ENCODE measurements at regions not wholly inside any gene's neighbourhood (a gene's known extent, or its start where the extent isn't known, plus 50 kb on each side); places are given as distances from the start of the nearest gene placed in this dataset.

- no peak for DNase-seq
These were observed 218.5 kb downstream of the ENC1 start for GRCh38 chr5:74422030-74422429.

- DNase-seq = no peak
These were observed 219.2 kb downstream of the ENC1 start for GRCh38 chr5:74421377-74421776.

- DNase-seq = no peak
These were observed 219.6 kb downstream of the ENC1 start for GRCh38 chr5:74420947-74421346.

GRCh38 chr5:74420220-74420619 is 220.3 kb downstream of the ENC1 start:
- DNase-seq = no peak

- no peak for DNase-seq
These were observed 221.1 kb downstream of the ENC1 start for GRCh38 chr5:74419468-74419867.

- no peak for DNase-seq
These were observed 221.8 kb downstream of the ENC1 start for GRCh38 chr5:74418709-74419108.

GRCh38 chr5:74418261-74418660 is 222.3 kb downstream of the ENC1 start:
- no peak for DNase-seq

GRCh38 chr5:74415695-74416102 is 224.8 kb downstream of the ENC1 start:
- no peak for DNase-seq

GRCh38 chr5:74414228-74414627 is 226.3 kb downstream of the ENC1 start:
- DNase-seq = no peak

DNA sequence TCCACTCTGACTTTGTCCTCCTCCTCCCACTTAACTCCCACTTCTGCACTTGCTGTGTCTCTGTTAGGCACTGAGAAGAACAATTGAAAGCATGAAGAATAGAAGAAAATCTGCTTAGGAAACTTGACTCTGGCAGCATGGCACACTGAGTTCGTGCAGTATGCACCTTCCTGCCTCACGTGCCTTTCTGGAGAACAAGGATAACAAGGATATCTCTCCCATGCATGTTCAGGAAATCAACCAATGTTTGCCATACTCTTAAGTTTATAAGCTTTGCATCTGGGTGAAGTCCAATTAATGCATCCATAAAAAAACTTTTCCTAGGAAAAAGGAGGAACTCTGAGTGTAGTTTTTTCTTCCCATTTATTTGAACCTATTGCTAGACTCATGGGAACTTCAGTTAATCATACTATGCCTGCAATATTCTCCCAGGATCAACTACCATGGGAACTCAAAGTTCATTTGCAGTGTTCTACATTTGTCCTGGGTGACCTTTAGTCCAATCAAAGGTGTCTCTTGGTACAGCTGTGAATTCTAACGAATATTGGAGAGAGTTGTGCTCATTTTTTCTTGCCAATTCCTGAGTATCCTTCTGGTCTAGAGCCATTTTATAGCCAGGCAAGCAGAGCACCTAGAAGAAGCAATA is 227.0 kb downstream of the ENC1 start:
- no peak for DNase-seq

GRCh38 chr5:74412066-74412465 is 228.5 kb downstream of the ENC1 start:
- no peak for DNase-seq

DNA sequence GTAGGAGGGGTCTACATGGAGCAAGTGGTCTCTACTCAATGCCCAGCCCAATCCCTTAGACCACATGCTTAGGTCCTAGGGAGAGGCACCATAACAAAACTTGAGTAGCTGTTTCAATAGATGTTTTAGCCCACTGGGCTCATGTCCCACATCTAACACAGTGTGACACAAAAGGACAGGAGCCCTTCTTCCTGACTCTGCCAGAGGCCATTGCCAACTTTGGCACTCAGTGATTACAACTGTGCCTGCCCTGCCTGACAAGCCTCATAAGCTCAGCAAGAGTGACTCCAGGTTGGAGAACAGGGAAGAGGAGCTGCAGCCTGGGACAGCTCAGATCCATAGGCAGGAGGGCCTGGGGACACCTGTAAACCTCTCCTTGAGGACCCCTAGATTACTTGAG is 230.8 kb downstream of the ENC1 start:
- no peak for DNase-seq

- no peak for DNase-seq
These were observed 231.3 kb downstream of the ENC1 start for GRCh38 chr5:74409166-74409706.

DNA sequence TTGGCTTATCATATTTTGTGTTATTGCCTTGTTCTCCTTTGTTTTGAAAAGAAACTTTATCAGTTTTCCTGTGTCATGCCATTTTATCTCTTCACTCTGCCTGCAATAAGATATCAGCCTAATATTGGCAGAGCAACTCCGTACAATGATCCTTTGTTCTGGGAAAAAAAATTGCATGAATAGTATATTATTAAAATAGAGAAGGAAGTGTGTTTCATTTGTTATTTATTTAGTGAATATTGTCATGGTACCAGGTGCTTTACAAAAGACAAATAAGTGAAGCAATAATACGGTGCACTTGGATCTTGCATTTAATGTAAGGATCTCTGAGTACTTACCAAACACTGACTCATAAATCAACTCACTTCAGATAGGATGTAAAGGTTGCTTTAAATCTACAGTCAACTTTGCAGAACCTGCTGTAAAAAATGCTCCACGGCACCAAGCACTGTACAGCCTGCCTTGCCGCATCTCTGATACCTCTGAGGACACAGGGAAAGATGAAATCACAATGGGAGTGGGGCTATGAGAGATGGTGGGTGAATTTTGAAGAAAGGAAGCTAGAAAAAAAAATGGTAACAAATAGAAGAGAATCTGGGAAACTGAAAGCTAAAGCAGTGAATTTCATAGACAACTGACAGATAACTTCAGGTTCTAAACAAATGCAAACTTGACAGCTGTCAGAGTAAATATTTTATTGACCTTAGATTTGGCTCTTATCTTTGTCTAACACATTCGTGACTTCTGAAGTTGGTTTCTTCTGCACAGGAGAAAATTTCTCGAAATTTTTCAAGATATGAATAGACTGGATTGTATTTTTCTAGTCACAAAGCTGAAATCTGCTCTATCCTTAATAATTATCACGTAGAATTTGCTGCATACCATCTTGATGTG is 232.1 kb downstream of the ENC1 start:
- no peak for DNase-seq

GRCh38 chr5:74407701-74408100 is 232.8 kb downstream of the ENC1 start:
- no peak for DNase-seq

DNA sequence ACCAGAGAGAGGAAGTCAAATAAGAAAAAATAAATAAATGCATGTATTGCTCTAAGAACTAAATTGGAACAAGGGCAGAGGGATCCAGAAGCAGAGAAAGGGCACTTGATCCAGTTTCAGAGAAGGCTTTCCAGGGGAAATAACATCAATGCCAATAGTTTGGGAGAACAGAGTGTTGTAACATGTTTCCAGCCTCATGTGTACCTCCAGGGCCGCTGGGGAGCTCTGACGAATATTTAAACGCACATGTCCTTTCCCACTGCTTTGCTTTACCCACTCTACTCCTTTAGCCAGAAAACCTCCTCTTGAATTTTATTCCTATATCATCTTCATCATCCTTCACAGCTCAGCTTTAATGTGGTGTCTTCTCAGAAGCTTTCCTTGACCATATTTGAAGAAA is 233.7 kb downstream of the ENC1 start:
- no peak for DNase-seq

GRCh38 chr5:74405593-74405992 is 234.9 kb downstream of the ENC1 start:
- no peak for DNase-seq

DNA sequence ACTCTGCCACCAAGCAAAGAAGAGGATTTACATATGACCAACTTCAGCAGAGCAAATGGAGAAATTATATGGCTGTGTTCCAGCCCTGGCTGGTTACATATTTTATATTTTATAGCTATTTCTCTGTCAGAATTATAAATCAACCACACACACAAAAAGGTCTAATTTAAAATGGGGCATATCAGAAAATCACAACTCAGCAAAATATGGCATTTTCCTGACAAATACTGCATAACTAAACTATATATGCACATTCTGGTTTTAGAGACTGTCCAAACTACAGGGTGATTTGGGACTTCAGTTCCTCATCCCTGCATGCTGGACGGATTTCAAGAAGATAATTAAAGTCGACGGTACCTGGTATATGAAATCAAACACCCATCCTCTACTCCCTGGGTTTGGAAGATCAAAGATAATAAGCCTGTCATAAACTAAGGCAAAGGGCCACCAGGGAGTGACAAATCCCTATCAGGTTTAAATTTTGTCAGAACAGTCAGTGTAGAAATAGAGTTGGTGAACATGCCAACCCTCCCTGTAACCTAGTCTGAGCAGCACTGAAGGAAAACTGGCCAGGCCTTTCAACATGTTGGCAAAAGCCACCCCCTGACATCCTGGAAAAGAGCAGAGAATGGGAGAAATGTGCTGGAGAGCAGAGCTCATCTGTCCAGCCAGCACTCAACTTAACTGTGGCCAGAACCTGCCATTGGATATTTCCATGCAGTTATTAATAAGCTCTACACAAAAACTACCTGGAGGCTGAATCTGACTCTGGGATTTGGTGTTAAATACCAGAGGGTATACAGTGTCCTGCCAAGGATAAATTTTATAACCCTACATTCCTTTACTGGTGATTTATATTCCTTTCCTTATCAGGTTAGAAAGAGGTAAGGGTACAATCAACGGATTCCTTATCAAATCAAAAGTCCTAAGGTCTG is 235.7 kb downstream of the ENC1 start:
- DNase-seq = no peak

GRCh38 chr5:74403771-74404170 is 236.8 kb downstream of the ENC1 start:
- no peak for DNase-seq

DNA sequence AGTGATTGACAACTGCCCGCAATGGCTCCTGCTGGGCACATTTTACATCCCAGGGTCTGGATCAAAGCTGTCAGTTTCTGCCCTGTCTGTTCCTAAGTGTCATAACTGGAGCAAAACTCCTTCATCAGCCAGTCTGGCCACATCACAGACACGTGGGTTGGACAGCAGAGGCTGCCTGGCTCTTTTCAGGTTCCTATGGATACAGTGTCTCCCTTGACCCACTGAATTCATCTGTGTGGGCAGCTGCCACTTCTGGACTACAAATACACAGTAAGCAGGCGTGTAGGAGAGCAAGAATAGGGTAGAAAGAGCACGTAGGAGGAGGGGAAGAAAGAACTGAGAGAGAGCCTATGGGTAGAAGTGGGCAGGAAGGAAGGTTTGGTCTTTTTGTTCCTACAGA is 238.0 kb downstream of the ENC1 start:
- no peak for DNase-seq

DNA sequence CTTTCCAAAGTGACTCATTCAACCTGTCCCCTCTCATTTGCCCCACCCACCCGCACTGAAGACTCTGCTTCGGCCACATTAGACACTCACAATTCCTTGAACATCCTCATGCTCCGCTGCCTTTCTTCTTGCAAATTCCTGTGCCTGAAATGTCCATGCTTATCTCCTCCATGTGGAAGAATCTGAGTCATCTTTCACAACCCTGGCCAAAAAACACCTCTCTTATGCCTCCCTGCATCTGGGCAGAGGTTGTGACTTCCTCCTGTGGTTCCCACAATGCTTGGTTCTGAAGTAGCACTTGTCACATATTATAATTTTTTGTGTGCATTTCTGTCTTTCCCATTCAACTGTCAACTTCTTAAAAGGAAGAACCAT is 238.6 kb downstream of the ENC1 start:
- DNase-seq = no peak

- no peak for DNase-seq
These were observed 239.1 kb downstream of the ENC1 start for GRCh38 chr5:74401281-74401945.

- DNase-seq = no peak
These were observed 240.5 kb downstream of the ENC1 start for GRCh38 chr5:74400067-74400466.

All from activated CD8-positive, alpha-beta memory T cell treated with anti-CD3 and anti-CD28 coated beads for 24 hours (primary cell).